MM.1S (cell line): ENCODE measurements at regions not wholly inside any gene's neighbourhood (a gene's known extent, or its start where the extent isn't known, plus 50 kb on each side); places are given as distances from the start of the nearest gene placed in this dataset.

Experiments
- CTCF ChIP-seq: fragments of 300-600 bp; sonication (generic); IDR thresholded peaks from 2 replicates; pipeline ENCODE4 v1.5.1; 2016; ENCODE audit warnings: antibody characterized with exemption, low read length, mixed read lengths
- EZH2 ChIP-seq: fragments of 300-600 bp; sonication (generic); optimal IDR thresholded peaks from 2 replicates; pipeline ENCODE3; 2017; ENCODE audit warnings: low read depth, mild to moderate bottlenecking, antibody characterized with exemption, low read length, mixed read lengths

DNA sequence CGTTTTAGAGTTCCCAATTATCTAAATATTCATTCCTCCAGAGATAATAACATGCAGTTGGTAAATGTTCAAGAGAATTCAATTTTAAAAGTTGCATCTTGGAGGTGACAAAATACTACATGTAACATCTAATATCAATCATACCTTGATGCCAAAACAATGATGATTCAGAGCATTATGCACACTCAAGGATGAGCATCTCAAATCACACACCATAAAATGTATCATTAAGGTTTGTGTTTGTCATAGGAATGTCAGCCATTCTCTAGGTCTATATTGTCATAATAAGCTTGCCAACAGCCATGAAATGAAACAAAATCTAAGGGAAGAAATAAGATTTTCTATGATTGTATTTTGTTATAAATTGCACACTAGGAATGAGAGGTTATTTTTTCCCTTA is 1667.0 kb downstream of the DPP10 start:
- TF ChIP-seq CTCF (no peak), EZH2 (no peak)
